GM19023 (cell line): ENCODE measurements at regions not wholly inside any gene's neighbourhood (a gene's known extent, or its start where the extent isn't known, plus 50 kb on each side); places are given as distances from the start of the nearest gene placed in this dataset.

ENCODE experiments used
- ATAC-seq: cut with Tn5 transposase; IDR thresholded peaks from one replicate; pipeline ENCODE4 v1.9.1; 2021; ENCODE audit warnings: mild to moderate bottlenecking, moderate library complexity; ENCODE audit not compliant: unreplicated experiment

GRCh38 chr7:25619963-25620799 lies 391.9 kb upstream of the NPVF start:
- ATAC-seq: no peak

GRCh38 chr7:25621993-25622392 lies 393.7 kb upstream of the NPVF start:
- ATAC-seq: no peak

- ATAC-seq: no peak
Observed at GRCh38 chr7:25622695-25623094, 394.4 kb upstream of the NPVF start.

- no peak for ATAC-seq
Observed at GRCh38 chr7:25624051-25624450, 395.8 kb upstream of the NPVF start.

- ATAC-seq: no peak
Observed at GRCh38 chr7:25624833-25625232, 396.5 kb upstream of the NPVF start.

GRCh38 chr7:25625306-25625992 lies 397.2 kb upstream of the NPVF start:
- ATAC-seq: no peak

GRCh38 chr7:25626451-25627131 lies 398.3 kb upstream of the NPVF start:
- no peak for ATAC-seq

- no peak for ATAC-seq
Observed at GRCh38 chr7:25628446-25628845, 400.2 kb upstream of the NPVF start.

GRCh38 chr7:25632616-25633015 lies 404.3 kb upstream of the NPVF start:
- ATAC-seq: no peak

GRCh38 chr7:25633426-25634036 lies 405.2 kb upstream of the NPVF start:
- ATAC-seq: no peak

- no peak for ATAC-seq
Observed at GRCh38 chr7:25636168-25636567, 407.9 kb upstream of the NPVF start.

- ATAC-seq: no peak
Observed at GRCh38 chr7:25636871-25637283, 408.6 kb upstream of the NPVF start.

- no peak for ATAC-seq
Observed at GRCh38 chr7:25638068-25638467, 409.8 kb upstream of the NPVF start.

GRCh38 chr7:25638590-25639244 lies 410.4 kb upstream of the NPVF start:
- ATAC-seq: no peak

- no peak for ATAC-seq
Observed at GRCh38 chr7:25642849-25643248, 414.6 kb upstream of the NPVF start.

- ATAC-seq: no peak
Observed at GRCh38 chr7:25643286-25643685, 415.0 kb upstream of the NPVF start.

GRCh38 chr7:25643770-25644394 lies 415.6 kb upstream of the NPVF start:
- no peak for ATAC-seq

GRCh38 chr7:25646726-25647413 lies 418.6 kb upstream of the NPVF start:
- no peak for ATAC-seq

- ATAC-seq: no peak
Observed at GRCh38 chr7:25647872-25648271, 419.6 kb upstream of the NPVF start.

- no peak for ATAC-seq
Observed at GRCh38 chr7:25652366-25652765, 424.1 kb upstream of the NPVF start.
